ENCODE measurements at regions not wholly inside any gene's neighbourhood (a gene's known extent, or its start where the extent isn't known, plus 50 kb on each side); places are given as distances from the start of the nearest gene placed in this dataset.

DNA sequence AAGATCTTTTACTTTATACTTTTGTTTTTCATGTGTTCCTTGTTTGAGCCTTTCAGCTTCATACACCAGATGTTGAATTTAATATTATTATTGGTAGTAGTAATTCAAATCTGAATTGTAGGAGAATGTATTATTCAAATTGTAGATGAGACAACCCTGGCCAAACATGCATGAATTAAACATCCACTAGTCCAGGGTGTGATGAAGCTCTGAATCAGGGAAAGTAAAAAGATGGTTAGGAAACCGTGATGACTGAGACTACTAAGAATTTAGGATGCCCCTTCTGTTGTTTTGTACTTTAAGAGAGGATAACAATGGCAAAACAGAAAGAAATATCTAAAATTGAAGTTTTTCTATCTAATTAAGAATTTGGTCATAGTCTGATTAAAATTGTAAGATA is 227.8 kb upstream of the CDH2 start:
- no peak overlapping the region for H3K4me3 Mint-ChIP-seq
- ATAC-seq (ENCODE audit: low read depth in 2 of 2) = no peak
- H3K9me3 Mint-ChIP-seq = peaks cover 6 to 16% (median 8%) of the 10 kb centered on the region in 7 donors
- DNase-seq = no peak
- Histone ChIP-seq H3K27me3 (ENCODE audit: control insufficient read depth, insufficient read depth, low read length) (no peaks in the 10 kb centered on the region), H3K4me3 (ENCODE audit: low read depth, low read length) (no peak overlapping the region), H3K4me1 (ENCODE audit: control insufficient read depth, insufficient read depth, low read length, poor library complexity, severe bottlenecking) (no peaks in the 10 kb centered on the region), H3K9me3 (ENCODE audit: control insufficient read depth in 2 of 2, low read length in 2 of 2) (peaks cover 0 to 4% of the 10 kb centered on the region in 2 experiments), H3K36me3 (ENCODE audit: control insufficient read depth, insufficient read depth, low read length) (no peaks in the 10 kb centered on the region), H3K27ac (ENCODE audit: insufficient read depth, low read length, poor library complexity, severe bottlenecking) (no peak overlapping the region)
- no peaks in the 10 kb centered on the region for H3K4me1 Mint-ChIP-seq
- H3K27me3 Mint-ChIP-seq = no peaks in the 10 kb centered on the region
- no peaks in the 10 kb centered on the region for H3K36me3 Mint-ChIP-seq
- no peak overlapping the region for H3K27ac Mint-ChIP-seq

GRCh38 chr18:28399781-28400362 is 222.9 kb upstream of the CDH2 start:
- H3K36me3 ChIP-seq (ENCODE audit: control insufficient read depth, insufficient read depth, low read length) = no peaks in the 10 kb centered on the region
- no peaks in the 10 kb centered on the region for H3K27me3 Mint-ChIP-seq
- no peaks in the 10 kb centered on the region for H3K4me1 ChIP-seq (ENCODE audit: control insufficient read depth, insufficient read depth, low read length, poor library complexity, severe bottlenecking)
- no peak overlapping the region for H3K27ac Mint-ChIP-seq
- H3K4me1 Mint-ChIP-seq = no peaks in the 10 kb centered on the region
- H3K4me3 ChIP-seq (ENCODE audit: low read depth, low read length) = no peak overlapping the region
- no peak overlapping the region for H3K4me3 Mint-ChIP-seq
- H3K9me3 Mint-ChIP-seq = peaks cover 6 to 24% (median 11%) of the 10 kb centered on the region in 7 donors
- H3K9me3 ChIP-seq (ENCODE audit: control insufficient read depth in 2 of 2, low read length in 2 of 2) = no peaks in the 10 kb centered on the region
- no peaks in the 10 kb centered on the region for H3K27me3 ChIP-seq (ENCODE audit: control insufficient read depth, insufficient read depth, low read length)
- ATAC-seq (ENCODE audit: low read depth in 2 of 2) (no peak), DNase-seq (no peak)
- H3K36me3 Mint-ChIP-seq = no peaks in the 10 kb centered on the region
- H3K27ac ChIP-seq (ENCODE audit: insufficient read depth, low read length, poor library complexity, severe bottlenecking) = no peak overlapping the region

DNA sequence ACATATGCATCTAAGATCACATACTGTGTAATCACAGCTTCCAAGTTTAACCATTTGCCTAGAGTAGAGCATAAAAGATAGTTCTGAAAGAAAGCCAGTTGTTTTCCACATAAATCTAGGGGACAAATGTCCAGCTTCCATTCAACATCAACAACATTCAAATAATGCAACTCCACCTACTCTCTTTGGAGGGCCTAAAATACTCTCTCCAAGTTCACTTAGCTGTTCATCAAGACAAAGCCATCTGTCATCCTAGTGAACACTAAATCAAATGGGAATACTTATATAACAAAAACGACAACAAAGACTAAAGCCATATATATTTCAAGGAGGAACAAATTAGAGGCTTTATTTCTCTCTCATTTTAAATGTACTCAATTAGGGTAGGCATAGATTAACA is 221.5 kb upstream of the CDH2 start:
- H3K27me3 ChIP-seq (ENCODE audit: control insufficient read depth, insufficient read depth, low read length) = no peaks in the 10 kb centered on the region
- no peaks in the 10 kb centered on the region for H3K9me3 ChIP-seq (ENCODE audit: control insufficient read depth in 2 of 2, low read length in 2 of 2)
- H3K4me3 Mint-ChIP-seq = no peak overlapping the region
- no peaks in the 10 kb centered on the region for H3K27me3 Mint-ChIP-seq
- ATAC-seq (ENCODE audit: low read depth in 2 of 2) = no peak
- H3K4me1 ChIP-seq (ENCODE audit: control insufficient read depth, insufficient read depth, low read length, poor library complexity, severe bottlenecking) = no peaks in the 10 kb centered on the region
- no peak for DNase-seq
- H3K27ac Mint-ChIP-seq = no peak overlapping the region
- H3K4me1 Mint-ChIP-seq = no peaks in the 10 kb centered on the region
- H3K36me3 ChIP-seq (ENCODE audit: control insufficient read depth, insufficient read depth, low read length) = no peaks in the 10 kb centered on the region
- no peak overlapping the region for H3K27ac ChIP-seq (ENCODE audit: insufficient read depth, low read length, poor library complexity, severe bottlenecking)
- H3K4me3 ChIP-seq (ENCODE audit: low read depth, low read length) = no peak overlapping the region
- H3K36me3 Mint-ChIP-seq = no peaks in the 10 kb centered on the region
- peaks cover 6 to 25% (median 13%) of the 10 kb centered on the region in 7 donors for H3K9me3 Mint-ChIP-seq

DNA sequence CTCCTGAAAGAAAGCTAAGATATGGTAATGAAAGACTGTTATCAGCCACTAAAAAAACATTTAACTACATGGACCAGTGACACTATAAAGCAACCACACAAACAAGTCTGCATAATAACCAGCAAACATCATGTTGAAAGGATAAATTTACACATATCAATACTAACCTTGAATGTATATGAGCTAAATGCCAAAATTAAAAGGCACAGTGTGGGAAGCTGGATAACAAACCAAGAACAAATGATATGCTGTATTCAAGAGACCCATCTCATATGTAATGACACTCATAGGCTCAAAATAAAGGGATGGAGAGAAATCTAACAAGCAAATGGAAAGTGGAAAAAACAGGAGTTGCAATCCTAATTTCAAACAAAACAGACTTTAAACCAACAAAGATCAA is 213.1 kb upstream of the CDH2 start:
- Mint-ChIP-seq H3K27ac (no peak overlapping the region), H3K4me3 (no peak overlapping the region), H3K9me3 (peaks cover 4 to 47% (median 11%) of the 10 kb centered on the region in 7 donors), H3K36me3 (no peaks in the 10 kb centered on the region), H3K4me1 (no peaks in the 10 kb centered on the region), H3K27me3 (no peaks in the 10 kb centered on the region)
- Histone ChIP-seq H3K36me3 (ENCODE audit: control insufficient read depth, insufficient read depth, low read length) (no peaks in the 10 kb centered on the region), H3K27ac (ENCODE audit: insufficient read depth, low read length, poor library complexity, severe bottlenecking) (no peak overlapping the region), H3K4me3 (ENCODE audit: low read depth, low read length) (no peak overlapping the region), H3K27me3 (ENCODE audit: control insufficient read depth, insufficient read depth, low read length) (no peaks in the 10 kb centered on the region), H3K4me1 (ENCODE audit: control insufficient read depth, insufficient read depth, low read length, poor library complexity, severe bottlenecking) (no peaks in the 10 kb centered on the region), H3K9me3 (ENCODE audit: control insufficient read depth in 2 of 2, low read length in 2 of 2) (peaks cover 0 to 25% of the 10 kb centered on the region in 2 experiments)
- no peak for DNase-seq
- no peak for ATAC-seq (ENCODE audit: low read depth in 2 of 2)

DNA sequence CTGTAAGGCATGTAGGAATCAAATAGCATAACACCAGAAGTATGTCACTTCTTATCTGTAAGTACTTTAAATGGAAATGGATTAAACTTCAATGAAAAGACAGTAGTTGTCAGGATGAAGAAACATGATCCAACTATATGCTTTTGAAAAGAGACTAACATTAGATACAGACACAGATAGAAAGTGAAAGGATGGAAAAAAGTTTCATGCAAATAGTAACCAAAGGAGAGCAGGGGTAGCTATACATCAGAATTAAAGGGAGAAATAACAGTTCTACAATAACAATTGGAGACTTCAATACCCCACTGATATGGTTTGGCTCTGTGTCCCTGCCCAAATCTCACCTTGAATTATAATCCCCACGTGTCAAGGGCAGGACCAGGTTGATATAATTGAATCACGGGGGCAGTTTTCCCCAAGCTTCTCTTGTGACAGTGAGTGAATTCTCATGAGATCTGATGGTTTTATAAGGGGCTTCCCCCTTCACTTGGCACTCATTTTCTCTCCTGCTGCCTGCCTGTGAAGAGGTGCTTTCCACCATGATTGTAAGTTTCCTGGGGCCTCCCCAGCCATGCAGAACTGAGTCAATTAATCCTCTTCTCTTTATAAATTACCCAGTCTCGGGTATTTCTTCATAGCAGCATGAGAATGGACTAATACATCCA is 205.4 kb upstream of the CDH2 start:
- DNase-seq = no peak
- Histone ChIP-seq H3K27ac (ENCODE audit: insufficient read depth, low read length, poor library complexity, severe bottlenecking) (no peak overlapping the region), H3K4me1 (ENCODE audit: control insufficient read depth, insufficient read depth, low read length, poor library complexity, severe bottlenecking) (no peaks in the 10 kb centered on the region), H3K9me3 (ENCODE audit: control insufficient read depth in 2 of 2, low read length in 2 of 2) (peaks cover 2% of the 10 kb centered on the region in 2 experiments), H3K36me3 (ENCODE audit: control insufficient read depth, insufficient read depth, low read length) (no peaks in the 10 kb centered on the region), H3K4me3 (ENCODE audit: low read depth, low read length) (no peak overlapping the region), H3K27me3 (ENCODE audit: control insufficient read depth, insufficient read depth, low read length) (no peaks in the 10 kb centered on the region)
- ATAC-seq (ENCODE audit: low read depth in 2 of 2) = no peak
- Mint-ChIP-seq H3K36me3 (no peaks in the 10 kb centered on the region), H3K9me3 (peaks cover 2 to 30% (median 14%) of the 10 kb centered on the region in 7 donors), H3K27me3 (no peaks in the 10 kb centered on the region), H3K4me3 (no peak overlapping the region), H3K4me1 (no peaks in the 10 kb centered on the region), H3K27ac (no peak overlapping the region)

GRCh38 chr18:28372186-28372585 is 195.3 kb upstream of the CDH2 start:
- Mint-ChIP-seq H3K4me3 (peak overlapping the region in 1 of 4 donors; percentile 69), H3K4me1 (no peaks in the 10 kb centered on the region), H3K27me3 (no peaks in the 10 kb centered on the region), H3K27ac (no peak overlapping the region), H3K36me3 (no peaks in the 10 kb centered on the region), H3K9me3 (peaks cover 0 to 27% (median 7%) of the 10 kb centered on the region in 7 donors)
- DNase-seq (no peak), ATAC-seq (ENCODE audit: low read depth in 2 of 2) (no peak)
- Histone ChIP-seq H3K36me3 (ENCODE audit: control insufficient read depth, insufficient read depth, low read length) (no peaks in the 10 kb centered on the region), H3K27ac (ENCODE audit: insufficient read depth, low read length, poor library complexity, severe bottlenecking) (no peak overlapping the region), H3K4me1 (ENCODE audit: control insufficient read depth, insufficient read depth, low read length, poor library complexity, severe bottlenecking) (no peaks in the 10 kb centered on the region), H3K9me3 (ENCODE audit: control insufficient read depth in 2 of 2, low read length in 2 of 2) (peaks cover 4 to 5% of the 10 kb centered on the region in 2 experiments), H3K27me3 (ENCODE audit: control insufficient read depth, insufficient read depth, low read length) (no peaks in the 10 kb centered on the region), H3K4me3 (ENCODE audit: low read depth, low read length) (no peak overlapping the region)

DNA sequence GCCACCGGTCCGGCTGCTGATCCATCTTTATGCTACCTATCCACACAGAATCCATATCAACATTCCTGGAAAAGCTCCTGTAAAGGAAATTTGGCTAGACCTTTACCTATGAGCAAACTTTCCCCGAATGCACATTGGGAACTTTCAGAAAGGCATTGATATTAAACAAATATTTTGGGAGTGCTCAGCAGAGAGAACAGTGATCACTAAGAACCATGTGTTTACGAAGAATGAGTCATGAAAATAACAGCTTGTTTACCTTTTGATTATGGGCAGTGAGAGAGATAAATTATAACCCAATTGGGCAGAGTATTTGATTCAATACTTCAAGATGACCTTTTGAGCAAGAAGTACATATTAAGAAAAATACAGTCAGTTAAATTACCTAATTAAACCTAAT is 189.7 kb upstream of the CDH2 start:
- no peaks in the 10 kb centered on the region for H3K27me3 Mint-ChIP-seq
- ATAC-seq (ENCODE audit: low read depth in 2 of 2) (no peak), DNase-seq (no peak)
- Histone ChIP-seq H3K27ac (ENCODE audit: insufficient read depth, low read length, poor library complexity, severe bottlenecking) (no peak overlapping the region), H3K4me3 (ENCODE audit: low read depth, low read length) (no peak overlapping the region), H3K9me3 (ENCODE audit: control insufficient read depth in 2 of 2, low read length in 2 of 2) (peaks cover 5 to 8% of the 10 kb centered on the region in 2 experiments), H3K36me3 (ENCODE audit: control insufficient read depth, insufficient read depth, low read length) (no peaks in the 10 kb centered on the region), H3K27me3 (ENCODE audit: control insufficient read depth, insufficient read depth, low read length) (no peaks in the 10 kb centered on the region), H3K4me1 (ENCODE audit: control insufficient read depth, insufficient read depth, low read length, poor library complexity, severe bottlenecking) (no peaks in the 10 kb centered on the region)
- peaks cover 0 to 19% (median 5%) of the 10 kb centered on the region in 7 donors for H3K9me3 Mint-ChIP-seq
- H3K27ac Mint-ChIP-seq = no peak overlapping the region
- no peaks in the 10 kb centered on the region for H3K4me1 Mint-ChIP-seq
- H3K36me3 Mint-ChIP-seq = no peaks in the 10 kb centered on the region
- H3K4me3 Mint-ChIP-seq = no peak overlapping the region

GRCh38 chr18:28365411-28365831 is 188.5 kb upstream of the CDH2 start:
- H3K4me3 Mint-ChIP-seq = no peak overlapping the region
- Histone ChIP-seq H3K9me3 (ENCODE audit: control insufficient read depth in 2 of 2, low read length in 2 of 2) (peaks cover 5 to 11% of the 10 kb centered on the region in 2 experiments), H3K36me3 (ENCODE audit: control insufficient read depth, insufficient read depth, low read length) (no peaks in the 10 kb centered on the region), H3K4me1 (ENCODE audit: control insufficient read depth, insufficient read depth, low read length, poor library complexity, severe bottlenecking) (no peaks in the 10 kb centered on the region), H3K27me3 (ENCODE audit: control insufficient read depth, insufficient read depth, low read length) (no peaks in the 10 kb centered on the region), H3K27ac (ENCODE audit: insufficient read depth, low read length, poor library complexity, severe bottlenecking) (no peak overlapping the region), H3K4me3 (ENCODE audit: low read depth, low read length) (no peak overlapping the region)
- no peak for DNase-seq
- H3K27ac Mint-ChIP-seq = no peak overlapping the region
- no peak for ATAC-seq (ENCODE audit: low read depth in 2 of 2)
- no peaks in the 10 kb centered on the region for H3K27me3 Mint-ChIP-seq
- no peaks in the 10 kb centered on the region for H3K36me3 Mint-ChIP-seq
- peaks cover 0 to 19% (median 9%) of the 10 kb centered on the region in 7 donors for H3K9me3 Mint-ChIP-seq
- no peaks in the 10 kb centered on the region for H3K4me1 Mint-ChIP-seq

Measured in CD4-positive, CD25-positive, alpha-beta regulatory T cell (primary cell).